ENCODE measurements at regions not wholly inside any gene's neighbourhood (a gene's known extent, or its start where the extent isn't known, plus 50 kb on each side); places are given as distances from the start of the nearest gene placed in this dataset.

DNA sequence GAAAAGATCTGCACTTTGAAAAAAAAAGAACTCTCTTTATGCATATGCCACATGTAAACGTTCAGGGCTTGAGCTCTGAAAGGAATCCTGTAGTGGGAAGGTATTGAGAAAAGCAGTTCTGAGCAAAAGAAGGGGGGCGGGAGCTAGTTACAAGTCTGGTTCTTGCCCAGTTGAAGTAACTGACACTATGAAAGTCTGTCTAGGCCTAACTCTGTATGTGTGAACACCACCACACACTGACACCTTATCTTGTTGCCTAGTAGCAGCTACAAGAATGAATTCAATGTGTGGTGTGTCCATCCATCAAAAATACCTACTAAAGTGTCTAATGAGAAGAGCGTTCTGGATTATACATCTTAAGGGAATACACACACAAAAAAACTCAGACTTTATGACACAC, 820.6 kb downstream of the DIAPH3 start:
- TF ChIP-seq, protein P1, sequence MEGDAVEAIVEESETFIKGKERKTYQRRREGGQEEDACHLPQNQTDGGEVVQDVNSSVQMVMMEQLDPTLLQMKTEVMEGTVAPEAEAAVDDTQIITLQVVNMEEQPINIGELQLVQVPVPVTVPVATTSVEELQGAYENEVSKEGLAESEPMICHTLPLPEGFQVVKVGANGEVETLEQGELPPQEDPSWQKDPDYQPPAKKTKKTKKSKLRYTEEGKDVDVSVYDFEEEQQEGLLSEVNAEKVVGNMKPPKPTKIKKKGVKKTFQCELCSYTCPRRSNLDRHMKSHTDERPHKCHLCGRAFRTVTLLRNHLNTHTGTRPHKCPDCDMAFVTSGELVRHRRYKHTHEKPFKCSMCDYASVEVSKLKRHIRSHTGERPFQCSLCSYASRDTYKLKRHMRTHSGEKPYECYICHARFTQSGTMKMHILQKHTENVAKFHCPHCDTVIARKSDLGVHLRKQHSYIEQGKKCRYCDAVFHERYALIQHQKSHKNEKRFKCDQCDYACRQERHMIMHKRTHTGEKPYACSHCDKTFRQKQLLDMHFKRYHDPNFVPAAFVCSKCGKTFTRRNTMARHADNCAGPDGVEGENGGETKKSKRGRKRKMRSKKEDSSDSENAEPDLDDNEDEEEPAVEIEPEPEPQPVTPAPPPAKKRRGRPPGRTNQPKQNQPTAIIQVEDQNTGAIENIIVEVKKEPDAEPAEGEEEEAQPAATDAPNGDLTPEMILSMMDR (conservative IDR thresholded peaks at IDR 0.05) = no peak
- TF ChIP-seq EZH2 (IDR thresholded peaks at IDR 0.05; ENCODE audit: low read depth) = no peak
